NCI-H524 (cell line): ENCODE measurements at regions not wholly inside any gene's neighbourhood (a gene's known extent, or its start where the extent isn't known, plus 50 kb on each side); places are given as distances from the start of the nearest gene placed in this dataset.

Source experiments
- DNase-seq, 2 experiments: peaks; one replicate each; lab custom pipeline; 2025; lab: John Stamatoyannopoulos, UW

DNA sequence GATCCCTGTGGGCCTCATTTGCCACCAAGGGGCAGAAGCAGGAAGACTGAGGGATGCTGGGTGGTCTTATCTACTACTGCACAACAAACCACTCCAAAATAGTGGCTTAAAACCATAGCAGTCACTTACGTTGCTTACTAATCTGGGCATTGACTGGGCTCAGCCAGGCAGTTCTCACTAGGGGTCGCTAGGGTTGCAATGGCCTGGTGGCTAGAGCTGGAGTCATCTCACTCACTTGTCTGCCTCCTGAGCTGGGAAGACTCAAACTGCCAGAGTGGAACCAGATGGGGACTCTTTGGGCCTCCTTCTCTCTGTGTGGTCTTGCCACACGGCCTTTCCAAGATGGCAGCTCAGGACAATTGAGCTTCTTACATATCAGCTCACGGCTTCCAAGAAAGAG is 216.3 kb upstream of the BCOR start:
- DNase-seq: peak in 1 of 2 experiments; percentile 17

GRCh38 chrX:40313269-40313668 is 215.5 kb upstream of the BCOR start:
- DNase-seq: no peak

- no peak for DNase-seq
These were observed 212.7 kb upstream of the BCOR start for GRCh38 chrX:40310447-40310846.

DNA sequence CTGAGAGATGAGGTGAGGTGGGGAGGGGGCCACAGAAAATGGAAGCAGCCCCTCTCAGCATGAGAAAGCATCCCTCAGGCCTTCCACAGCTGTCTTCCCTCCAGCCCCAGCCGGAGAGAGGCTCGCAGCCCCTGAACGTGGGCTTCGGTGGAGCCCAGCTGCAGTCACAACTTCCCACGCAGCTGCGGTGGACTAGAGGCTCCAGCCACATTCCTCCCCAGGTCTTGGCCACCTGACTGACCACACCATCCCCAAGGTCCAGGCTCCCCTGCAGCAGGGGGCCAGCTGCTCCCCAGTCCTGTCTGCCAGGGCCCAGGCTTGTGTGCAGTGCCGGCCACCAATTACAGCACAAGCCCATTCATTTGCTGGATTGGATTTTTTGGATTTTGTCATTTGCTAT is 212.3 kb upstream of the BCOR start:
- DNase-seq: no peak

GRCh38 chrX:40307871-40308270 is 210.1 kb upstream of the BCOR start:
- DNase-seq: no peak

DNA sequence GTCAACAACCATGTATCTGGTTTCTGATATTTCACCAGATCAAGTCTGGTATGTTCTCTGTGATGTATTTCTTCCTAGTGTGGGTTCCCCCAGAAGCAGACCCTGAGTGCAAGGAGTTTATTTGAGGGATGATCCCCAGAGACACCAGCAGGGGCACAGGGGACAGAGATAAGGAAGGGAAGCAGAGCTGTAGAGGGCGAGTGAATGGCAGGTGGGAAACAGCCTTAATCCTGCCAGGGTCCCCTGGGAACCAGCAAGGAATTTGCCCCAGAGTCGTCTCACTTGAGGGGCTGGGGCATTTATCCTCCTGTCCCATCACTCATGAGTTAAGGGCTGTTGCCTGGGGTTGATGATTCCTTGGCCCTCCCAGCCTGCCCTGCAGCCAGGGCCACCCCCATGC is 206.4 kb upstream of the BCOR start:
- DNase-seq: peak; percentile 58 to 73

GRCh38 chrX:40303256-40304077 is 205.7 kb upstream of the BCOR start:
- DNase-seq: no peak

GRCh38 chrX:40300286-40300890 is 202.6 kb upstream of the BCOR start:
- no peak for DNase-seq

DNA sequence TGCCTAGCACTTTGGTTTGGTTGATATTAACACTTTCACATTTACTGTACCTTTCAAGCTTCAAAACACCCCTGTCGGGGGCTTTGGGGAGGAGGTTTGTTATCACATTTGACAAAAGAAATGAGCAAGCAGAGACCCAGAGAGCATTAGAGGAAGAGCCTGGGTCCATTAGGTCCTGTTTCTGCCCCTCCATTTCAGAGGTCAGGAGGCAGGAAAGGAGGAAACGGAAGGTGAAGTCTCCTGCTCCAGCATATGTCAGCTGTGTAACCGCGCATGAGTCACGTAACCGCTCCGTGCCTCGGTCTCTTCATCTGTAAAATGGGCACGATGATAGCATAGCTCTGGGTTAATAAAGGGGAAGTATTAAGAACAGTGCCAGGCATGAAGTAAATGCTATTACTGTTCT is 201.9 kb upstream of the BCOR start:
- DNase-seq: no peak

DNA sequence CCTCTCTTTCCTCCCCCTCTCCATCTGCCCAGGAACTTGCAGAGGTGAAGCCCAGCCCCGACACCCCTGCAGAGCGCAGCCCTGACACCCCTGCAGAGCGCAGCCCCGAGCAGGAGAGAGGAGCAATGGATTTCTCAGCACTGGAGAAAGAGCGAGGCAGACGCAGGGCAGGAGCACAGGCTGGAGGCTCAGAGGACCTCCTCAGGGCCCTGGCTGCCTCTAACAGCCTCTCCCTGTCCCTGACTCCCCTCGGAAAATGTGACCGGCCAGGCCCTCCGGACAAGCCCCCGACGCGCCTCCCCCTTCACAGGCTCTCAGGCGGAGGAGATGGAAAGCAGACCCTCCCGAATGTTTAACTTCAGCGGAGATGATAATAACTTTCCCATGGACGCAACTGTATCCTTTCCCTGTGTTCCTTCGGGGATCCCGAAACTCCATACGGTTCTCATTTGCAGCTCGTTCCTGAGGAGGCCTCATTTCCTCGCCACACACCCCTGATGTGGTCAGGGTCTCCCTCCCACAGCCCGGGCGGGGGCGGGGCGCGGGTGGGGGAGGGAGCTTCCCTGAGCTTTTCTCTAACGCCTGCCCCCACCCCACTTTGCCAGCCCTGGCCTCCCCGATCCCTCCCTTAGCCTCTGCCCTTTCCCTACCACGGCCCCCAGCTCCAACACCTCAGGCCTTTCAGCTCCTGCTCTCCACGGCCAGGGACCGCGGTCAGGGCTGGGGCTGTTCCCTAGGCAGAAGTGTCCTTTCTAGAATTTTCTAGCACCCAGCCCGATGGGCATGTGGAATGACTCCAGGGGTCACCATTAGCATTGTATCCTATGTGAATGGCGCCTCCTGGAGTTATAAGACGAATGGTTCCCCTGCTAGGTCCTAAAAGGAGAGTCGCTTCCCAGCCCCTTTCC is 201.1 kb upstream of the BCOR start:
- DNase-seq: peak in 1 of 2 experiments; percentile 21

DNA sequence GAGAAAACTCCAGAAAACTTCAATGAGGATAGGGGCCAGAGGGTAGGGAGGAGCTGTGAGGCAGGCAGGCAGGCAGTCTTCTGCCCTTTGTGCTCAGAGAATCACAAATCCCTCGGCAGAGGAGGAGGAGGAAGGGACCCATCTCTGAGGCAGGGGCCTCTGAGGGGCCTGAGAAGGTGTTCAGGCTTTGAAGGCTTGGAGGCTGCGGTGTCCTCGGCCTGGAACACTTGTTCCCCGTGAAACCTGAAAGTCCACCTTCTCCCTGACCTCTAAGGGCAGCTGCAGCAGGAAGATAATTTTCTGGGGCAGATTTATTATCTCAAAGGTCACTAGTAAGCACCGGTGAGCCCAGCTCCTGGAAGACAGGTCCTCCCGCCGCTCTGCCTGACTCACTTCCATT is 200.3 kb upstream of the BCOR start:
- DNase-seq: no peak

GRCh38 chrX:40291553-40291952 is 193.8 kb upstream of the BCOR start:
- DNase-seq: no peak

DNA sequence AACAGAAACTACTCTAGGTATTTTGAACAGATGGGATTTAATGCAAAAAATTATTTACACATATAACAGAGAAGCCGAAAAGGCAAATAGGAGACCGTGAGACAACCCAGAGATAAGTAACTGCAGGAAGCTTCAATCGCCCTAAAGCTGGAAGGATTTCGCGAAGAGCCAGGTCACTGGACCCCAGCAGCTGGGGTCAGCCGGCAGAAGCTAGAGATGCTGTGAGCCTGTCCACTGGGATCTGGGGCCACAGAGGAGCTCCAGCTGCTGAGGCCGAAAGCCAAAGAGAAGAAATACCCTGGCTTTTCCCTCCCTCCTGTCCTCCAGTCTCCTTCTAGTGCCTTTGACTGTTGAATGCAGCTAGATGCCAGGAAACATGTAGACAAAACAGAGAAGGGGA is 192.8 kb upstream of the BCOR start:
- no peak for DNase-seq

GRCh38 chrX:40285876-40286275 is 188.1 kb upstream of the BCOR start:
- no peak for DNase-seq

GRCh38 chrX:40284852-40285251 is 187.1 kb upstream of the BCOR start:
- no peak for DNase-seq

- DNase-seq: no peak
These were observed 186.2 kb upstream of the BCOR start for GRCh38 chrX:40283981-40284380.

- no peak for DNase-seq
These were observed 185.3 kb upstream of the BCOR start for GRCh38 chrX:40282946-40283660.

DNA sequence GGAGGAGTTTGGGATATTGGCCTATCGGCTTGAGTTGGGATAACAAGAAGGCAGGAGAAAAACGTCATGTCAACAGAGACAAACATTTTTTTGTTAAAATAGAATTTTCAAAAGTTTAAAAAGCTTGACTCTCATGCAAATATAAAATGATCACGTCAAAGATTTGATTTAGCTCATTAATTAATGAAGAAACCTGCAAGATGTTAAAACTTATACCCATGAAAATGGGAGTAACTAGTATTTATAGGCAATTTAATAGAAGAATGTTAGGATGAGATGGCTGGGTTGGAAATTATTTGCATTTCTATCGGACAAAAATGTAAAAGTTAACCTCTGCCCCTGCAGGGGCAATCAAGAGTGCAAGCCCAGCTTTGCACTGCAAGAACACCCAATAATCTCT is 184.6 kb upstream of the BCOR start:
- no peak for DNase-seq

GRCh38 chrX:40281336-40282005 is 183.7 kb upstream of the BCOR start:
- DNase-seq: no peak

- no peak for DNase-seq
These were observed 182.0 kb upstream of the BCOR start for GRCh38 chrX:40279762-40280161.

GRCh38 chrX:40279091-40279430 is 181.3 kb upstream of the BCOR start:
- DNase-seq: no peak
